Mammary epithelial cell (primary cell): ENCODE measurements at regions not wholly inside any gene's neighbourhood (a gene's known extent, or its start where the extent isn't known, plus 50 kb on each side); places are given as distances from the start of the nearest gene placed in this dataset.

Experiments used
- EZH2 ChIP-seq: IDR thresholded peaks from 2 replicates; pipeline ENCODE4 v1.6.1; 2012; ENCODE audit warnings: low read length, inconsistent platforms, borderline replicate concordance
- TF ChIP-seq, protein P1 (sequence below), 2 donors: IDR thresholded peaks in 1 of 2; conservative IDR thresholded peaks in 1 of 2; 2 replicates each; pipeline ENCODE4 v1.5.1; 2011 to 2012; ENCODE audit warnings: inconsistent platforms in 2 of 2, low read length in 2 of 2, mild to moderate bottlenecking in 2 of 2, control low read depth in 1 of 2, low read depth in 1 of 2; ENCODE audit not compliant: insufficient read depth in 1 of 2; ENCODE audit errors: extremely low read depth in 1 of 2

DNA sequence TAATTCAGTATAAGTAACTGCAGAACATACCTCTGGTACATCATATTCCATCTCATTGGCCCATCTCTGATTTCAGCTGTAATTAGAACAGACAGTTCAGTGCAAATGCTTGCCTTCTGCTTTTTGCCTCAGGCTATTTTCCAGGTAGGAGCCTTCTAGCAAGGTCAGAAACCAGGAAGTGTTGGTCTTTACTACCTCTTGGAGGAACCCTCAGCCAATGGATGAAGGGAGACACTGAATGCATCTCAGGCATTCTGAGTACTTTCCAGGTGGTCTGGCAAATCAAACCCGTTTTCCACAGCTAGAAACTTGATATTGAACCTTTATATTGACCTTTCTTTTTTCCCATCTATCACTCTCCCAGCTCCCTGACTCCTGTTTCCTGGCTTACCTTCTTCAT, 348.5 kb upstream of the SOX2 start:
- no peak for TF ChIP-seq EZH2
- TF ChIP-seq, protein P1, sequence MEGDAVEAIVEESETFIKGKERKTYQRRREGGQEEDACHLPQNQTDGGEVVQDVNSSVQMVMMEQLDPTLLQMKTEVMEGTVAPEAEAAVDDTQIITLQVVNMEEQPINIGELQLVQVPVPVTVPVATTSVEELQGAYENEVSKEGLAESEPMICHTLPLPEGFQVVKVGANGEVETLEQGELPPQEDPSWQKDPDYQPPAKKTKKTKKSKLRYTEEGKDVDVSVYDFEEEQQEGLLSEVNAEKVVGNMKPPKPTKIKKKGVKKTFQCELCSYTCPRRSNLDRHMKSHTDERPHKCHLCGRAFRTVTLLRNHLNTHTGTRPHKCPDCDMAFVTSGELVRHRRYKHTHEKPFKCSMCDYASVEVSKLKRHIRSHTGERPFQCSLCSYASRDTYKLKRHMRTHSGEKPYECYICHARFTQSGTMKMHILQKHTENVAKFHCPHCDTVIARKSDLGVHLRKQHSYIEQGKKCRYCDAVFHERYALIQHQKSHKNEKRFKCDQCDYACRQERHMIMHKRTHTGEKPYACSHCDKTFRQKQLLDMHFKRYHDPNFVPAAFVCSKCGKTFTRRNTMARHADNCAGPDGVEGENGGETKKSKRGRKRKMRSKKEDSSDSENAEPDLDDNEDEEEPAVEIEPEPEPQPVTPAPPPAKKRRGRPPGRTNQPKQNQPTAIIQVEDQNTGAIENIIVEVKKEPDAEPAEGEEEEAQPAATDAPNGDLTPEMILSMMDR (conservative IDR thresholded peaks at IDR 0.05 in 1 of 2, IDR thresholded peaks at IDR 0.05 in 1 of 2; ENCODE audit: extremely low read depth in 1 of 2, insufficient read depth in 1 of 2, low read depth in 1 of 2, low read length in 2 of 2): no peak
